Fibroblast of skin of right biceps (primary cell): ENCODE measurements at regions not wholly inside any gene's neighbourhood (a gene's known extent, or its start where the extent isn't known, plus 50 kb on each side); places are given as distances from the start of the nearest gene placed in this dataset.
A peak's percentile ranks its signal among the peaks of the same experiment; 100 is the strongest.

ENCODE experiments used
- DNase-seq: peaks from one replicate; pipeline ENCODE4 v3.0.0-alpha.2; 2013

DNA sequence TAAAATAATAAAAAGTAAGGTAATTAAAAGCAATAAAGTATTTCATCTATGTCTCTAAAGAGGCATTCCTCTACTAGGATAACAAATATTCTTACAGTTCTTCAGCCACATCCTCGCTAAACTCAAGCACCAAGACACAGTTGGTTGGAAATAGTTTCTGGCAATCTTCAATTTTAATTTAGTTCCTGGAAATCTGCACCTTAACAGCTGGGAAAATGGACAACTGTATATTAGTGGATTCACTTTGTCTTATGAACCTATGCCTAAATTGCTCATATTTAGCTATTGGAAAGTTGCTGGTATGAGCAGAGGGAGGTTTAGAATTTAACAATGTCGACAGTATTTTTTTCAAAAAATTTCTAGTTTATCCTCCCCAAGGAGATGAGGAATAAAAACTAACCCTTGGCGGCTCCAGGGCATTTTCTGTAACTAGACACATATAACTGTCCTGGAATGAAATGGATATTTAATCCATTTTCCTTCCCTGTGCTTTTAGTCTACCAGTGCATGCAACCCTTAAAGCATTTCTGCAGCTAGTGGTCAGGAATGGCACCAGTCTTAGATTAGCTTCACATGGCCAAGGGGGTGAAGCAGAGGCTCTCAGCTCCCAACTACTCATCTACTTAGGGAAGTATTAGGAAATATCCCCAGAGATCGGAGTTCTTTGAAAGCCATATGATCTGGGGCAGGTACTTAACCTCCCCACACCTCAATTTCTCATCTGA is 290.0 kb upstream of the THBS1 start:
- DNase-seq = no peak

DNA sequence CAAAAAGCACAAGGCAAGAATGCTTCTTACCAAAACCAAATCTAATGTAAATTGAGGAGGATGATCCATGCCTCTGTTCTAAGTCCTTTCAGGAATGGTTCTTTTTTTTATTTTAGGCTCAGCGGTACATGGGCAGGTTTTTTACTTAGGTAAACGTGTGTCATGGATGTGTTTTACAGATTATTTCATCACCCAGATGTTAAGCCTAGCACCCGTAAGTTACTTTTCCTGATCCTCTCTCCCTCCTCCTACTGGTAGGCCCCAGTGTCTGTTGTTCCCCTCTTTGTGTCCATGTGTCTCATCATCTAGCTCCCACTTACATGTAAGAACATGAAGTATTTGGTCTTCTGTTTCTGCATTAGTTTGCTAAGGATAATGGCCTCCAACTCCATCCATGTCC is 289.2 kb upstream of the THBS1 start:
- no peak for DNase-seq

DNA sequence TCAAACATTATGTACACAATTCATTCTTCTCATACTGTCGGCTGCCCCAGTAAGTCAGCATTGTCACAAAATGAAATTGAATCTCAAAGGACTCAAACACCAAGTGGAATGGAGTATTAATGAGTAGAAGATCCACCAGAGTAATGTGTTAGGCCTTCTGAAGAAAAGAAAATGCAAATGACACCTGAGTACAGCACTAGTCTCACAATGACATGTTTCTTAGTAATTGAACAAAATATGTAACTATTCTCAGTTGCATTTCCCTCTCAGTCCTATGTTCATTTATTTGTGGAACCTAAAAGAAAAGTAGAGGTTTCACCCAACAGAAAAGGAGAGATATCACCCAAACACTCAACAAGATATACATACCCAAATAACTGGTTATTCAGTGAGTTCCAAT is 283.9 kb upstream of the THBS1 start:
- DNase-seq = no peak

DNA sequence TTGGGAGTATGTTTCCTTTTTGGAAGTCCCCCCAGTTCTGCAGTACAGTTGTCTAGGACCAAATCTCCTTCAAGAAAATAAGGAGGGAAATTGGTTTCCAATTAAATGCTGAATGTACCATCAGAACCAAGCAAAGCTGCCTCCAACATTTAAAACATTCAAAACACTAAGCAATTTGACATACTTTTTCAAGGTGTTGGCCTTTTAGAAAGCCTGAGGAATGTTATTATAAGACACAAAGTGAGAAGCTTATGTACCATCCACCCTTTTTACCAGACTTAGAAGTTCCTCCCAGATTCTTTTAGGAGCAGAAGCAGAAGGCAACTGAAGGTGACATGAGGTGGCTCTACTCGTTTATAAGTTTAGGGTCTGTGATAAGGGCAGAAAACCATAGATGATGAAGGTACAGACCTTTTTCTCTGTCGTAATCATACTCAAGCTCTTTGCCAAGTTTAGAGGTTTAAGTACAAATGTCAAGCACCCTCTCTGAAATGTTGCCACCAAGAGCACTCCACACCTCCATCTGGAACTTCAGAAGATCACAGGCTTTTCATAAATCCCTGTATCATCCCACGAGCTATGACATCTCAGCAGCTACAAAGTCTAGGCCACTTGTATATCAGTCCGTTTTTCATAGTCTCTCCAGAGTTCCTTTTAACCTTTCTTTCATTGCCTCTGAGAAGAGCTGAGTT is 282.5 kb upstream of the THBS1 start:
- DNase-seq = no peak

- peak; percentile 67 for DNase-seq
These were observed 281.2 kb upstream of the THBS1 start for GRCh38 chr15:39299486-39300267.

DNA sequence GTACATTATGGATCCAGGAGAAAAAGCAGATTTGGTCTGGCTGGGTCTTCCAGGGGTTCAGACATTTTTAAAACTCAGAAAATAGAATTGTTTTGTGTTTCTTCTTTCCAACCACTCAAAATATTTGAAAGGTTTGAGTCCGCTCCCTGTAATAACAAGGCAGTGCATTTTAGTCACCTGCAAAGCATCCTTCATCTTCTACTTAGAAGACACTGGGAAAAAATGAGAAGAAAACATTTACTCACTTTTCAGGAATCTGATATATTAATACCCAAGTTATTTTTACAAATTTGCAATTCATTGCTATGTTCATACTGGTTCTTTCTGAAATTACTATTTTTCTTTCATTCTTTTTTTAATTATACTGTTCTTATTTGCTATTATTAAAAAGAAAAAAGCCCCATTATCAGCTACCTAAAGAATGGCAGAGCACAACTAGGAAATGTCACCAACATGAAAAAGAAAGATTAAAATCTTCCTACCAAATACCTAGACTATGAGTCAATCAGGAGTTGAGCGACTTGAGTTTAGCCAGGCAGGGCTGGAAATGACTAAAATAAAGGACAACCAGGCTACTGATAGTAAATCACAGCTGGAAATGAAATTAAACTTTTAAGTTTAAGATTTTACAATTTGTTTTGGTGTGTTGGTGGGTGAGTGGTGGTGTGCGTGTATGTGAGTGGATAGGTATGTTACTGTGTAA is 280.3 kb upstream of the THBS1 start:
- DNase-seq = peak; percentile 88

GRCh38 chr15:39301589-39301999 is 279.3 kb upstream of the THBS1 start:
- peak; percentile 81 for DNase-seq

DNA sequence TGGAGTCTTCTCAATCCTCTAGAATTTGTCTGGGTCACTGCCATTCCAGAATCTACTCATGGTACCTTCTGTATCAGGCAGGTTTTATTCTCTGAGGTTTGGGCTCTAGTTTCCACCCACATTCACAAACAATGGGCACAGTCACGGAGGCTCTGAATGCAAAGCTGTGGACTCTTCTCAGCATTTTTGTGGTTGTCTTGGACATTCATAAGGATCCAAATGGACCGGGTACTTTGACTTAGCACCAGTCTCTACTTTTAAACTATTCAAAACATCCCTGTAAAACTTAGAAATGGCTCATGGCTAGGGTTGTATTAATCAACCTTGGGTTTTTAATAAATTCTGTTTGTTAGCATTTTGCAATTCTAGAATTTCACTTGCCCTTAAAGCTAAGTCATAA is 277.9 kb upstream of the THBS1 start:
- no peak for DNase-seq

- DNase-seq = peak; percentile 99
These were observed 276.6 kb upstream of the THBS1 start for GRCh38 chr15:39304201-39304841.

- no peak for DNase-seq
These were observed 275.7 kb upstream of the THBS1 start for GRCh38 chr15:39304931-39305728.

- peak; percentile 74 for DNase-seq
These were observed 270.2 kb upstream of the THBS1 start for GRCh38 chr15:39310633-39311032.

DNA sequence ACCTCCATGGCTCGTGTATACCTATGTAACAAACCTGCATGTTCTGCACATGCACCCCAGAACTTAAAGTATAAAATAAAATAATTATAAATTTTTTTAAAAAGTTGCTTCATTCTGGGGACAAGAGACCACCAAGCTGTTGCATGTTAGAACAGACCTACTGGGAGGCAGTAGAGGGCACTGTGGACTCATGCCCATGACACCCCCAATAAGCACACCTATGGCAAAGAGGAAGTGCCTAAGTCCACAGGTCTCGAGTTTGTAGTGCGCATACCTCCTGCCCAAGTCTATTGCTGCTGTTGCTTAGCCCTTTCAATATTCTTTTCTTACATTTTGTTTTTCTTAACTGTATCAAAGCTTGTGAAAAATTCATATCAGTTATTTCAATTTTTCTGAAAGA is 267.9 kb upstream of the THBS1 start:
- no peak for DNase-seq

DNA sequence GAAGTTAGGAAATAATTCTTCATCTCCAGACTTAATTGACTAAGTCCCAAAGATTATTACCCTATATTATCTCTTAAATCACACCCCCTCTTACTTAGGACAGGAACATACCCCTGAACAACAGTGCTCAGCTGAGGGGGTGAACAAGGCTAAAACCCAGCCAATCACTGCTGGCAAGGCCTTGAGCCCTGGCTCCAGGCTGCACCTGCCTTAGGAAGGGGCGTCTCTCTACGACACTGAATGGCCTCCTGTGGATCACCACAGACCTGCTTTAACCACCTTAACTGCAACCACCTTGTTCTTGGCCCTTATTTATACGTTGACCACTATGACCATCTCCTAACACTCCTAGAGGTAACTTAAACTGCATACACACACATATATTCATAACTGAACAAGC is 267.4 kb upstream of the THBS1 start:
- no peak for DNase-seq

- no peak for DNase-seq
These were observed 267.0 kb upstream of the THBS1 start for GRCh38 chr15:39313881-39314280.

- no peak for DNase-seq
These were observed 265.6 kb upstream of the THBS1 start for GRCh38 chr15:39315206-39315850.

- DNase-seq = peak; percentile 53
These were observed 263.7 kb upstream of the THBS1 start for GRCh38 chr15:39317225-39317624.

- no peak for DNase-seq
These were observed 262.6 kb upstream of the THBS1 start for GRCh38 chr15:39318231-39318630.

- no peak for DNase-seq
These were observed 260.5 kb upstream of the THBS1 start for GRCh38 chr15:39320355-39320754.

DNA sequence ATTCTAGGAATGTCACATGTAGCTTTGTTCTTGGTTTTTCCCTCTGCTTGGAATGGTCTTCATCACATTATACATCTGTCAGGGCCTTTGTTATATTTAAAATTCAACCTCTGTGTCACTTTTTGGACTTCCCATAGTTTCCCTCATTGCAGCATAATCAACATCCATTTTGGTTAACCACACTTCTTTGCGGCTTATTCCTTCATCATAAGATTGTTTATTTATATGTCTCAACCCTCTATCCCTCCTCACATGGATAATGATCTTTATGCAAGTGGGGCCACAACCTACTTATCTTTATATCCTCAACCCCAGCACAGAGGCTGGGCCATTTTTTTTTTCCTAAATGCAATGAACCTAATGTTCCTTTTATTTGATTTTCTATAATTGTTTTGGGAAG is 260.0 kb upstream of the THBS1 start:
- no peak for DNase-seq

DNA sequence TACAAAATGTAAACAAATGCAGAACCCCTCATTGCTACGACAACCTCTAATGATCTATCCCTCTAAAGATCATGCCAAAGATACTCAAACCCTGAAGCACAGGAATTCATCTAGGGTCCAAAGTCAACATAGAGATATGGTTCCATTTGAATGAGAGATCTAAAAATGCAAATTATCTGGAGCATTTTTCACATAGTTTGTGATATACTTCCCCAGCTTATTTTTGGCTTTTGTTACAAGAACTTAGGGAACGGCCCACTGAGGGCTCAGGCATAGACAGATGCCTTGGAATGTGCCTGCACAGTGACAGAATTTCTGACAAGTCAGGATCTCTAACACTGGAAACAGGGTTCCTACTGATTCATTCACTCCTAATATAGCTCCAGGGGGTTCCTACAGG is 258.9 kb upstream of the THBS1 start:
- peak; percentile 92 for DNase-seq

GRCh38 chr15:39323157-39323556 is 257.7 kb upstream of the THBS1 start:
- no peak for DNase-seq
